Lung (tissue), 11 donors: ENCODE measurements at regions not wholly inside any gene's neighbourhood (a gene's known extent, or its start where the extent isn't known, plus 50 kb on each side); places are given as distances from the start of the nearest gene placed in this dataset.

Experiments used
- ATAC-seq: fragments of 200-7000 bp; cut with Tn5 transposase; one replicate; pipeline ENCODE4 v1.9.1; 2020; ENCODE audit warnings: moderate number of reproducible peaks; ENCODE audit not compliant: insufficient read depth, low FRiP score
- DNase-seq, 3 donors: peaks; one replicate each; pipeline ENCODE4 v3.0.0-alpha.2; 2013 to 2017
- H3K27ac ChIP-seq, 2 donors: one replicate each; pipeline ENCODE4 v1.5.1; 2013; ENCODE audit warnings: mild to moderate bottlenecking in 2 of 2, moderate library complexity in 2 of 2, control low read depth in 1 of 2, inconsistent platforms in 1 of 2, low read depth in 1 of 2, low read length in 1 of 2
- H3K27me3 ChIP-seq, 3 donors: one replicate each; pipeline ENCODE4 v1.5.1; 2013; ENCODE audit warnings: low read length in 2 of 3; ENCODE audit not compliant: control insufficient read depth in 3 of 3, insufficient read depth in 3 of 3
- H3K36me3 ChIP-seq, 4 donors: one replicate each; pipeline ENCODE4 v1.5.1; 2013; ENCODE audit warnings: low read length in 4 of 4, mild to moderate bottlenecking in 1 of 4, moderate library complexity in 1 of 4; ENCODE audit not compliant: control insufficient read depth in 4 of 4, insufficient read depth in 4 of 4
- H3K4me1 ChIP-seq, 5 donors: one replicate each; pipeline ENCODE4 v1.5.1; 2013; ENCODE audit warnings: low read length in 5 of 5, mild to moderate bottlenecking in 2 of 5, moderate library complexity in 1 of 5; ENCODE audit not compliant: control insufficient read depth in 5 of 5, insufficient read depth in 5 of 5
- H3K4me3 ChIP-seq: one replicate; pipeline ENCODE4 v1.5.1; 2013; ENCODE audit warnings: mild to moderate bottlenecking, control low read depth, moderate library complexity
- H3K9ac ChIP-seq, 2 donors: one replicate each; pipeline ENCODE4 v1.5.1; 2013; ENCODE audit warnings: low read length in 2 of 2, control low read depth in 1 of 2; ENCODE audit not compliant: insufficient read depth in 1 of 2
- H3K9me3 ChIP-seq, 4 donors: one replicate each; pipeline ENCODE4 v1.5.1; 2013; ENCODE audit warnings: low read length in 3 of 4, mild to moderate bottlenecking in 1 of 4, moderate library complexity in 1 of 4; ENCODE audit not compliant: control insufficient read depth in 4 of 4, insufficient read depth in 3 of 4
- CTCF ChIP-seq: IDR thresholded peaks from 2 replicates; pipeline ENCODE4 v1.5.1; 2012; ENCODE audit warnings: mild to moderate bottlenecking; ENCODE audit errors: control extremely low read depth, extremely low read depth
- WGBS, 2 donors: extraction: QIAGEN DNeasy Blood & Tissue Kit; methylation state at CpG; one replicate each; pipeline ENCODE4 v1.1.7; 2013; 5-methylcytosine and 5-hydroxymethylcytosine counted together
- donor health status: control.
- donor health status: control.
- donor health status: Bipolar disorder and iron deficiency.
- donor health status: healthy.
- donor health status: DM: yes; HTN: yes; CAD: no.

- ATAC-seq = no peak
- no peak for TF ChIP-seq CTCF
- peak; percentile 96 to 98 (median 97) for DNase-seq
- Histone ChIP-seq H3K27me3 (no peaks in the 10 kb centered on the region), H3K27ac (peak overlapping the region; percentile 47 to 48), H3K36me3 (no peaks in the 10 kb centered on the region), H3K9ac (no peak overlapping the region), H3K4me3 (no peak overlapping the region), H3K4me1 (peaks cover 5 to 50% (median 21%) of the 10 kb centered on the region in 5 donors), H3K9me3 (no peaks in the 10 kb centered on the region)
- 60 to 70% methylated on average over 14 of the region's 14 CpGs for WGBS, 2 donors
Observed at GRCh38 chr3:177516158-177517011, 319.1 kb upstream of the TBL1XR1 start.

GRCh38 chr3:177517906-177518305 lies 320.6 kb upstream of the TBL1XR1 start:
- TF ChIP-seq CTCF = no peak
- ATAC-seq (no peak), DNase-seq (no peak)
- no peaks in the 10 kb centered on the region for H3K9me3 ChIP-seq
- peaks cover 5 to 48% (median 18%) of the 10 kb centered on the region in 5 donors for H3K4me1 ChIP-seq
- H3K9ac ChIP-seq = no peak overlapping the region
- H3K36me3 ChIP-seq = no peaks in the 10 kb centered on the region
- H3K27me3 ChIP-seq = no peaks in the 10 kb centered on the region
- no peak overlapping the region for H3K4me3 ChIP-seq
- H3K27ac ChIP-seq = no peak overlapping the region
- 96 to 97% methylated on average over 2 of the region's 2 CpGs for WGBS, 2 donors

GRCh38 chr3:177519588-177519987 lies 322.3 kb upstream of the TBL1XR1 start:
- Histone ChIP-seq H3K27ac (no peak overlapping the region), H3K36me3 (no peaks in the 10 kb centered on the region), H3K4me1 (peaks cover 3 to 43% (median 17%) of the 10 kb centered on the region in 5 donors), H3K9me3 (no peaks in the 10 kb centered on the region), H3K4me3 (no peak overlapping the region), H3K9ac (no peak overlapping the region), H3K27me3 (no peaks in the 10 kb centered on the region)
- WGBS, 2 donors = 97 to 100% methylated on average over 13 of the region's 13 CpGs
- no peak for TF ChIP-seq CTCF
- DNase-seq = no peak
- ATAC-seq = no peak
